ENCODE measurements at regions not wholly inside any gene's neighbourhood (a gene's known extent, or its start where the extent isn't known, plus 50 kb on each side); places are given as distances from the start of the nearest gene placed in this dataset.
A peak's percentile ranks its signal among the peaks of the same experiment; 100 is the strongest.

DNA sequence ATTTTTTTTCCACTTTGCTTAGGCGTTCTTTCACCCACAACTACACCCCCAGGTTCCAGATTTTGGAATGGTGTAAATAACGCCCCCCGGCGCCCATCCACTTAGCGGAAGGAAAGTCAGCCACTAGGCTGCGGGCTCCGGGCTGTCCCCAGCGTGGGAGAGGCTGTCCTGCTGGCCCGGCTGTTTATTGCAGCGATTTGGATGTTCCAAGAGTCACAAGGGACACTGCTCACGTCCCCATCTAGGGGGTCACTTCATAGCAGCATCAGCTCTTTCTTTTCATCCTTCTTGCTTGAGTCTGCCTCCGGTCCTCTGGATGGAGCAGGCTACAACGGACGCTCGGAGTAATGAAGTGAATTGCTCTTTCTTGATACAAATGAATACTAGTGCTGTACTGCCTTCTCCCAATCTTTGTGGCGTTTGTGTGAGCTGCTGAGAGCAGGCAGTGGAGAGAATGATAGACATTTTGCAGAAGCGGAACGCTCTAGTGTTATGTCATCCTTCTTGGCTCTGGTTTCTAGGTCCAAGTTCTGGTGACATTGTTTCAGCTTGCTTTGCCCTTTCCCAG is 50.7 kb upstream of the PAIP2B start:
- Mint-ChIP-seq H3K27ac (ENCODE audit: unreplicated experiment) (peak overlapping the region; percentile 64), H3K36me3 (ENCODE audit: low read depth) (no peaks in the 10 kb centered on the region), H3K4me3 (ENCODE audit: unreplicated experiment) (peak overlapping the region; percentile 82), H3K27me3 (ENCODE audit: low read depth) (peaks cover 35% of the 10 kb centered on the region), H3K4me1 (ENCODE audit: low read depth) (peaks cover 16% of the 10 kb centered on the region), H3K9me3 (ENCODE audit: low read depth) (peaks cover 3% of the 10 kb centered on the region)
- DNase-seq (ENCODE audit: low spot score) = no peak
- TF ChIP-seq, protein P1, sequence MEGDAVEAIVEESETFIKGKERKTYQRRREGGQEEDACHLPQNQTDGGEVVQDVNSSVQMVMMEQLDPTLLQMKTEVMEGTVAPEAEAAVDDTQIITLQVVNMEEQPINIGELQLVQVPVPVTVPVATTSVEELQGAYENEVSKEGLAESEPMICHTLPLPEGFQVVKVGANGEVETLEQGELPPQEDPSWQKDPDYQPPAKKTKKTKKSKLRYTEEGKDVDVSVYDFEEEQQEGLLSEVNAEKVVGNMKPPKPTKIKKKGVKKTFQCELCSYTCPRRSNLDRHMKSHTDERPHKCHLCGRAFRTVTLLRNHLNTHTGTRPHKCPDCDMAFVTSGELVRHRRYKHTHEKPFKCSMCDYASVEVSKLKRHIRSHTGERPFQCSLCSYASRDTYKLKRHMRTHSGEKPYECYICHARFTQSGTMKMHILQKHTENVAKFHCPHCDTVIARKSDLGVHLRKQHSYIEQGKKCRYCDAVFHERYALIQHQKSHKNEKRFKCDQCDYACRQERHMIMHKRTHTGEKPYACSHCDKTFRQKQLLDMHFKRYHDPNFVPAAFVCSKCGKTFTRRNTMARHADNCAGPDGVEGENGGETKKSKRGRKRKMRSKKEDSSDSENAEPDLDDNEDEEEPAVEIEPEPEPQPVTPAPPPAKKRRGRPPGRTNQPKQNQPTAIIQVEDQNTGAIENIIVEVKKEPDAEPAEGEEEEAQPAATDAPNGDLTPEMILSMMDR (IDR thresholded peaks at IDR 0.05) = peak; percentile 74

DNA sequence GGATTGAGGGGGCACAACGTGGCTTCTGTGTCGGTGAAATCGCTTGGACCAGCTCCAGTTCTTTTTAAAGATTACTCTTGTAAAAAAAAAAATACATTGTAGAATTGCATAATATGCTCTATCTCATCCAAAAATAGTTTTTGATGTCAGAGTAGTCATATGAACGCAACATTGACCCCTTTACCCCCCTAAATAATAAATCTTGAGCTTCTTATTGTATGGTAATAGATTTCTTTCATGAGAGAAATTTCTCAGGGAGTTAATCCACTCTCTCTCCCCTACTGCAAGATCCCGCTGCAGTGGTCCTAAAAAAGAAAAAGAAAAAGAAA is 50.2 kb upstream of the PAIP2B start:
- peaks cover 40% of the 10 kb centered on the region for H3K27me3 Mint-ChIP-seq (ENCODE audit: low read depth)
- H3K4me3 Mint-ChIP-seq (ENCODE audit: unreplicated experiment) = peak overlapping the region; percentile 82
- peaks cover 16% of the 10 kb centered on the region for H3K4me1 Mint-ChIP-seq (ENCODE audit: low read depth)
- peaks cover 8% of the 10 kb centered on the region for H3K9me3 Mint-ChIP-seq (ENCODE audit: low read depth)
- TF ChIP-seq, protein P1 (IDR thresholded peaks at IDR 0.05) = no peak
- H3K36me3 Mint-ChIP-seq (ENCODE audit: low read depth) = no peaks in the 10 kb centered on the region
- DNase-seq (ENCODE audit: low spot score) = no peak
- H3K27ac Mint-ChIP-seq (ENCODE audit: unreplicated experiment) = peak overlapping the region; percentile 64

DNA sequence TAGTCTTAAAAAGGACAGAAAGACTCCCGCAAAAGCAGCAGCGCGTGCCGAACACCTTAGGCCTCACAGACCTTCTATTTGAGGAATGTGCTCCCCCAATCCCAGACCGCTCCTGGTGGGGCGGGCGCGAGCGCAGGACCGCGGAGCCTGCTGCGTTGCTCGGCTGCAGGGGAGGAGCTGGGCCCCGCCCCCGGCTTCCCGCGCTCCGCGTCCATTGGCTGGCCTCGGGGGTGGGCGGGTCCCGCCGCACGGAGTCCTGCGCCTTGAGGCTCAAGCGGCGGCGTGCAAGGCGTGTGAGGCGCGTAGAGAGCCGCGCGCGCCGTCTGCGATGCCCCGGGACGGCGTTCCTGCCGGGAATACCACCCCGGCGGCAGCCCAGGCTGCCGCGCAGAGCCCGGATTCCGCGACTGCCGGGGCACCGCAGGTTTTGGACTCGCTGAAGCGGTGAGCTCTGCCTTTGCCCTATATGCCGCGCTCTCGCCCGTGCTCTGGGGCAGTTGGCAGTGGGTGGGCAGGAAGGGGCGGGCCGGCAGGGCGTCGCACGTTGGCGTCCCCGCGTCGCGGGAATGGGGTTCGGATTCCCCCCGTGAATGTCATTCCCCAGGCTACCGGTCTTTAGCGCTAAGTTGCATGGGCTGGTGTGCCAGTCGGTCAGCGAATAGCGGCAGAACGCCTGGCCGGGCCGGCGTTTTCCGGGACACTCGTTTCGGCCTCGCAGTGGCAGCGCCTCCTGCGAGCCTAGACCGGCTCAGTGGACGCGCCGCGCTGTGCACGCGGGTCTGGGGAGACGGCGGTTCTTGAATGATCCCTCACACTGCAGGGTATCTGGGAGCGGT is 49.6 kb upstream of the PAIP2B start:
- DNase-seq (ENCODE audit: low spot score) = no peak
- peaks cover 13% of the 10 kb centered on the region for H3K9me3 Mint-ChIP-seq (ENCODE audit: low read depth)
- H3K36me3 Mint-ChIP-seq (ENCODE audit: low read depth) = no peaks in the 10 kb centered on the region
- peaks cover 44% of the 10 kb centered on the region for H3K27me3 Mint-ChIP-seq (ENCODE audit: low read depth)
- peak overlapping the region; percentile 64 for H3K27ac Mint-ChIP-seq (ENCODE audit: unreplicated experiment)
- TF ChIP-seq, protein P1 (IDR thresholded peaks at IDR 0.05) = no peak
- H3K4me3 Mint-ChIP-seq (ENCODE audit: unreplicated experiment) = peak overlapping the region; percentile 82
- H3K4me1 Mint-ChIP-seq (ENCODE audit: low read depth) = peaks cover 16% of the 10 kb centered on the region
